Adrenal gland (tissue), 9 donors: ENCODE measurements at regions not wholly inside any gene's neighbourhood (a gene's known extent, or its start where the extent isn't known, plus 50 kb on each side); places are given as distances from the start of the nearest gene placed in this dataset.

Experiments used
- DNase-seq, 7 donors: peaks; one replicate each; pipeline ENCODE4 v3.0.0-alpha.2; 2019 to 2020
- H3K27ac ChIP-seq, 5 donors: fragments of 200-600 bp; sonication (generic) in 4 of 5; 1 replicate in 3 of 5; 2 replicates in 2 of 5; pipeline versions ENCODE4 v1.5.1 to v1.8.0; 2016 to 2020; ENCODE audit warnings: mild to moderate bottlenecking in 1 of 5
- H3K27me3 ChIP-seq: fragments of 200-600 bp; 2 replicates; pipeline ENCODE4 v1.8.0; 2021
- H3K36me3 ChIP-seq, 2 donors: fragments of 200-600 bp; replicated peaks in 1 of 2; 1 replicate in 1 of 2; 2 replicates in 1 of 2; pipeline versions ENCODE4 v1.5.1 to v1.8.0; 2018 to 2022
- H3K4me1 ChIP-seq, 2 donors: fragments of 200-600 bp; replicated peaks in 1 of 2; 1 replicate in 1 of 2; 2 replicates in 1 of 2; pipeline versions ENCODE4 v1.5.1 to v1.8.0; 2018 to 2021
- H3K4me3 ChIP-seq, 4 donors: fragments of 200-600 bp; sonication (generic) in 3 of 4; one replicate each; pipeline ENCODE4 v1.5.1; 2016 to 2018
- H3K9me3 ChIP-seq, 3 donors: fragments of 200-600 bp; sonication (generic) in 1 of 3; replicated peaks in 1 of 3; 1 replicate in 2 of 3; 2 replicates in 1 of 3; pipeline versions ENCODE4 v1.5.1 to v1.8.0; 2016 to 2021
- CTCF ChIP-seq, 6 experiments: fragments of 450-650 bp in 4 of 6; fragments of 200-600 bp in 2 of 6; sonication (generic) in 1 of 6; IDR thresholded peaks; 1 replicate in 5 of 6; 2 replicates in 1 of 6; pipeline versions ENCODE4 v1.5.1 to v1.8.0; 2016 to 2021; ENCODE audit warnings: antibody characterized with exemption in 6 of 6, mild to moderate bottlenecking in 2 of 6, moderate library complexity in 1 of 6
- POLR2A ChIP-seq, 2 donors: fragments of 450-650 bp; IDR thresholded peaks; one replicate each; pipeline ENCODE4 v1.6.1; 2017; ENCODE audit warnings: antibody characterized with exemption in 2 of 2, mild to moderate bottlenecking in 2 of 2, moderate library complexity in 1 of 2
- WGBS, 4 donors: extraction: QIAGEN DNeasy Blood & Tissue Kit in 2 of 4; methylation state at CpG; one replicate each; pipeline versions ENCODE4 v1.1.5 to v1.1.7; 2013 to 2017; 5-methylcytosine and 5-hydroxymethylcytosine counted together
- intact Hi-C, 2 donors: fragments of 100-400 bp; cut with DNase I; formaldehyde crosslinking; loops; one replicate each; pipeline versions ENCODE4 v1.14.1 to v1.15.0; 2022 to 2023
- donor health status: healthy with polysubstance abuse.
- donor health status: Bipolar disorder and iron deficiency.
- donor health status: DM: yes; HTN: yes; CAD: no.
- donor health status: DM: no; HTN: no; CAD: no.
- donor health status: DM: no; HTN: no; CAD: no.

- no peaks in the 10 kb centered on the region for H3K9me3 ChIP-seq
- intact Hi-C loops = no loop called here
- no peak overlapping the region for H3K27ac ChIP-seq
- TF ChIP-seq CTCF (IDR thresholded peaks at IDR 0.05) (no peak), POLR2A (IDR thresholded peaks at IDR 0.05) (no peak)
- H3K4me3 ChIP-seq = no peak overlapping the region
- H3K36me3 ChIP-seq = no peaks in the 10 kb centered on the region
- WGBS, 4 donors = 60 to 74% (median 64%) methylated on average over 14 to 16 of the region's 16 CpGs
- peaks cover 24% of the 10 kb centered on the region for H3K27me3 ChIP-seq
- H3K4me1 ChIP-seq = no peaks in the 10 kb centered on the region
- no peak for DNase-seq
Measured at GRCh38 chr15:79204886-79205675, 77.4 kb upstream of the ANKRD34C start.

GRCh38 chr15:79198461-79198860, 84.1 kb upstream of the ANKRD34C start:
- Histone ChIP-seq H3K9me3 (no peaks in the 10 kb centered on the region), H3K27ac (no peak overlapping the region), H3K4me1 (no peaks in the 10 kb centered on the region), H3K27me3 (no peaks in the 10 kb centered on the region), H3K4me3 (no peak overlapping the region), H3K36me3 (no peaks in the 10 kb centered on the region)
- 90 to 93% (median 91%) methylated on average over 4 to 6 of the region's 6 CpGs for WGBS, 4 donors
- no peak for TF ChIP-seq CTCF (IDR thresholded peaks at IDR 0.05)
- no peak for TF ChIP-seq POLR2A (IDR thresholded peaks at IDR 0.05)
- intact Hi-C loops = no loop called here
- no peak for DNase-seq

- intact Hi-C loops = no loop called here
- WGBS, 4 donors = 65 to 68% (median 66%) methylated on average over 7 of the region's 7 CpGs
Measured at GRCh38 chr15:79197285-79197684, 85.2 kb upstream of the ANKRD34C start.

GRCh38 chr15:79195802-79196201, 86.7 kb upstream of the ANKRD34C start:
- DNase-seq = no peak
- H3K36me3 ChIP-seq = no peaks in the 10 kb centered on the region
- intact Hi-C loops = no loop called here
- TF ChIP-seq CTCF (IDR thresholded peaks at IDR 0.05) (no peak), POLR2A (IDR thresholded peaks at IDR 0.05) (no peak)
- no peak overlapping the region for H3K4me3 ChIP-seq
- WGBS, 4 donors = 62 to 74% (median 65%) methylated on average over 3 to 5 of the region's 5 CpGs
- H3K9me3 ChIP-seq = no peaks in the 10 kb centered on the region
- no peaks in the 10 kb centered on the region for H3K4me1 ChIP-seq
- no peak overlapping the region for H3K27ac ChIP-seq
- no peaks in the 10 kb centered on the region for H3K27me3 ChIP-seq

More at GRCh38 chr15:79197285-79197684, 85.2 kb upstream of the ANKRD34C start:
- no peaks in the 10 kb centered on the region for H3K27me3 ChIP-seq
- H3K36me3 ChIP-seq = no peaks in the 10 kb centered on the region
- H3K4me3 ChIP-seq = no peak overlapping the region
- TF ChIP-seq CTCF (IDR thresholded peaks at IDR 0.05) = no peak
- no peak for TF ChIP-seq POLR2A (IDR thresholded peaks at IDR 0.05)
- no peak overlapping the region for H3K27ac ChIP-seq
- no peaks in the 10 kb centered on the region for H3K4me1 ChIP-seq
- no peak for DNase-seq
- no peaks in the 10 kb centered on the region for H3K9me3 ChIP-seq
